Neural cell (in vitro differentiated cells): ENCODE measurements at regions not wholly inside any gene's neighbourhood (a gene's known extent, or its start where the extent isn't known, plus 50 kb on each side); places are given as distances from the start of the nearest gene placed in this dataset.

Experiments used
- H2AFZ ChIP-seq: fragments of 200-600, 300-800 bp; sonication (generic), shearing (Covaris generic); 2 replicates; pipeline ENCODE4 v1.6.0; 2014; ENCODE audit warnings: low read depth, mild to moderate bottlenecking, antibody characterized with exemption, low read length, moderate library complexity
- H3F3A ChIP-seq: fragments of 200-600 bp; shearing (Covaris generic); 2 replicates; pipeline ENCODE4 v1.6.1; 2016; ENCODE audit warnings: mild to moderate bottlenecking, moderate library complexity, mixed read lengths, antibody characterized with exemption, low read length; ENCODE audit not compliant: insufficient read depth, poor library complexity, severe bottlenecking
- H3K27ac ChIP-seq: fragments of 200-600, 300-800 bp; sonication (generic), shearing (Covaris generic); 2 replicates; pipeline ENCODE4 v1.5.1; 2014; ENCODE audit warnings: mild to moderate bottlenecking, low read length, moderate library complexity
- H3K27me3 ChIP-seq: fragments of 300-800, 200-600 bp; sonication (generic), shearing (Covaris generic); 2 replicates; pipeline ENCODE4 v1.6.0; 2014; ENCODE audit warnings: mild to moderate bottlenecking, low read depth, low read length, moderate library complexity; ENCODE audit not compliant: insufficient read depth
- H3K36me3 ChIP-seq: fragments of 300-800, 200-600 bp; sonication (generic), shearing (Covaris generic); 2 replicates; pipeline ENCODE4 v1.5.1; 2014; ENCODE audit warnings: mild to moderate bottlenecking, antibody characterized with exemption, low read length, moderate library complexity; ENCODE audit not compliant: insufficient read depth
- H3K4me2 ChIP-seq: fragments of 300-800, 200-600 bp; sonication (generic), shearing (Covaris generic); 2 replicates; pipeline ENCODE4 v1.6.0; 2014; ENCODE audit warnings: mild to moderate bottlenecking, low read length
- H3K4me3 ChIP-seq: fragments of 300-800, 200-600 bp; sonication (generic), shearing (Covaris generic); 2 replicates; pipeline ENCODE4 v1.5.1; 2014; ENCODE audit warnings: mild to moderate bottlenecking, low read length, moderate library complexity
- H3K79me2 ChIP-seq: fragments of 200-600 bp; shearing (Covaris generic); replicated peaks from 2 replicates; pipeline ENCODE4 v1.6.0; 2014; ENCODE audit warnings: mild to moderate bottlenecking, low read length, moderate library complexity; ENCODE audit not compliant: insufficient read depth
- H3K9ac ChIP-seq: fragments of 300-800, 200-600 bp; sonication (generic), shearing (Covaris generic); 2 replicates; pipeline ENCODE4 v1.6.1; 2016; ENCODE audit warnings: mild to moderate bottlenecking, low read length, mixed read lengths
- H3K9me2 ChIP-seq: fragments of 200-600 bp; shearing (Covaris generic); 2 replicates; pipeline ENCODE4 v1.6.1; 2016; ENCODE audit warnings: mild to moderate bottlenecking, low read length, mixed read lengths; ENCODE audit not compliant: insufficient read depth
- H3K9me3 ChIP-seq: fragments of 200-600, 300-800 bp; sonication (generic), shearing (Covaris generic); 2 replicates; pipeline ENCODE4 v1.6.1; 2016; ENCODE audit warnings: mild to moderate bottlenecking, mixed run types, low read length, moderate library complexity, mixed read lengths
- H4K20me1 ChIP-seq: fragments of 200-600 bp; shearing (Covaris generic); 2 replicates; pipeline ENCODE4 v1.6.1; 2016; ENCODE audit warnings: mild to moderate bottlenecking, mixed run types; ENCODE audit not compliant: insufficient read depth
- EP300 ChIP-seq: fragments of 450-650 bp; conservative IDR thresholded peaks from 2 replicates; pipeline ENCODE4 v1.6.1; 2014; ENCODE audit warnings: antibody characterized with exemption, mild to moderate bottlenecking, moderate library complexity; ENCODE audit not compliant: poor library complexity, severe bottlenecking
- EZH2 ChIP-seq: fragments of 200-600, 300-800 bp; shearing (Covaris generic), sonication (generic); IDR thresholded peaks from 2 replicates; pipeline ENCODE4 v1.6.1; 2014; ENCODE audit warnings: antibody characterized with exemption, low read length, borderline replicate concordance, mild to moderate bottlenecking; ENCODE audit not compliant: insufficient read depth, poor library complexity, severe bottlenecking
- MXI1 ChIP-seq: fragments of 450-650 bp; conservative IDR thresholded peaks from 2 replicates; pipeline ENCODE4 v1.6.1; 2014; ENCODE audit warnings: antibody characterized with exemption, mild to moderate bottlenecking; ENCODE audit not compliant: poor library complexity, severe bottlenecking
- POLR2AphosphoS5 ChIP-seq: IDR thresholded peaks from 2 replicates; pipeline ENCODE4 v1.6.1; 2012
- RAD21 ChIP-seq: fragments of 450-650 bp; conservative IDR thresholded peaks from 2 replicates; pipeline ENCODE4 v1.6.1; 2014; ENCODE audit warnings: antibody characterized with exemption, mild to moderate bottlenecking, moderate library complexity
- SMC3 ChIP-seq: fragments of 450-650 bp; conservative IDR thresholded peaks from 2 replicates; pipeline ENCODE4 v1.6.1; 2014; ENCODE audit warnings: antibody characterized with exemption, mild to moderate bottlenecking, moderate library complexity; ENCODE audit not compliant: poor library complexity
- TAF1 ChIP-seq: IDR thresholded peaks from 2 replicates; pipeline ENCODE4 v1.6.1; 2012; ENCODE audit warnings: low read depth
- TF ChIP-seq, protein P1 (sequence below): IDR thresholded peaks from 2 replicates; pipeline ENCODE4 v1.6.1; 2012; ENCODE audit warnings: borderline replicate concordance
- TF ChIP-seq, protein P2 (sequence below): fragments of 450-650 bp; IDR thresholded peaks from 2 replicates; pipeline ENCODE4 v1.5.1; 2014; ENCODE audit warnings: antibody characterized with exemption, mild to moderate bottlenecking, moderate library complexity; ENCODE audit not compliant: poor library complexity, severe bottlenecking

- TF ChIP-seq SMC3 = no peak
- TF ChIP-seq, protein P1, sequence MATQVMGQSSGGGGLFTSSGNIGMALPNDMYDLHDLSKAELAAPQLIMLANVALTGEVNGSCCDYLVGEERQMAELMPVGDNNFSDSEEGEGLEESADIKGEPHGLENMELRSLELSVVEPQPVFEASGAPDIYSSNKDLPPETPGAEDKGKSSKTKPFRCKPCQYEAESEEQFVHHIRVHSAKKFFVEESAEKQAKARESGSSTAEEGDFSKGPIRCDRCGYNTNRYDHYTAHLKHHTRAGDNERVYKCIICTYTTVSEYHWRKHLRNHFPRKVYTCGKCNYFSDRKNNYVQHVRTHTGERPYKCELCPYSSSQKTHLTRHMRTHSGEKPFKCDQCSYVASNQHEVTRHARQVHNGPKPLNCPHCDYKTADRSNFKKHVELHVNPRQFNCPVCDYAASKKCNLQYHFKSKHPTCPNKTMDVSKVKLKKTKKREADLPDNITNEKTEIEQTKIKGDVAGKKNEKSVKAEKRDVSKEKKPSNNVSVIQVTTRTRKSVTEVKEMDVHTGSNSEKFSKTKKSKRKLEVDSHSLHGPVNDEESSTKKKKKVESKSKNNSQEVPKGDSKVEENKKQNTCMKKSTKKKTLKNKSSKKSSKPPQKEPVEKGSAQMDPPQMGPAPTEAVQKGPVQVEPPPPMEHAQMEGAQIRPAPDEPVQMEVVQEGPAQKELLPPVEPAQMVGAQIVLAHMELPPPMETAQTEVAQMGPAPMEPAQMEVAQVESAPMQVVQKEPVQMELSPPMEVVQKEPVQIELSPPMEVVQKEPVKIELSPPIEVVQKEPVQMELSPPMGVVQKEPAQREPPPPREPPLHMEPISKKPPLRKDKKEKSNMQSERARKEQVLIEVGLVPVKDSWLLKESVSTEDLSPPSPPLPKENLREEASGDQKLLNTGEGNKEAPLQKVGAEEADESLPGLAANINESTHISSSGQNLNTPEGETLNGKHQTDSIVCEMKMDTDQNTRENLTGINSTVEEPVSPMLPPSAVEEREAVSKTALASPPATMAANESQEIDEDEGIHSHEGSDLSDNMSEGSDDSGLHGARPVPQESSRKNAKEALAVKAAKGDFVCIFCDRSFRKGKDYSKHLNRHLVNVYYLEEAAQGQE = no peak
- TF ChIP-seq EP300 = no peak
- no peak for TF ChIP-seq EZH2
- TF ChIP-seq TAF1 = no peak
- TF ChIP-seq, protein P2, sequence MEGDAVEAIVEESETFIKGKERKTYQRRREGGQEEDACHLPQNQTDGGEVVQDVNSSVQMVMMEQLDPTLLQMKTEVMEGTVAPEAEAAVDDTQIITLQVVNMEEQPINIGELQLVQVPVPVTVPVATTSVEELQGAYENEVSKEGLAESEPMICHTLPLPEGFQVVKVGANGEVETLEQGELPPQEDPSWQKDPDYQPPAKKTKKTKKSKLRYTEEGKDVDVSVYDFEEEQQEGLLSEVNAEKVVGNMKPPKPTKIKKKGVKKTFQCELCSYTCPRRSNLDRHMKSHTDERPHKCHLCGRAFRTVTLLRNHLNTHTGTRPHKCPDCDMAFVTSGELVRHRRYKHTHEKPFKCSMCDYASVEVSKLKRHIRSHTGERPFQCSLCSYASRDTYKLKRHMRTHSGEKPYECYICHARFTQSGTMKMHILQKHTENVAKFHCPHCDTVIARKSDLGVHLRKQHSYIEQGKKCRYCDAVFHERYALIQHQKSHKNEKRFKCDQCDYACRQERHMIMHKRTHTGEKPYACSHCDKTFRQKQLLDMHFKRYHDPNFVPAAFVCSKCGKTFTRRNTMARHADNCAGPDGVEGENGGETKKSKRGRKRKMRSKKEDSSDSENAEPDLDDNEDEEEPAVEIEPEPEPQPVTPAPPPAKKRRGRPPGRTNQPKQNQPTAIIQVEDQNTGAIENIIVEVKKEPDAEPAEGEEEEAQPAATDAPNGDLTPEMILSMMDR = no peak
- no peak for TF ChIP-seq RAD21
- TF ChIP-seq MXI1 = no peak
- TF ChIP-seq POLR2AphosphoS5 = no peak
- H3K9me3 ChIP-seq = no peaks in the 10 kb centered on the region
- H3K79me2 ChIP-seq = no peaks in the 10 kb centered on the region
- H3K27me3 ChIP-seq = no peaks in the 10 kb centered on the region
- no peak overlapping the region for H3K9ac ChIP-seq
- no peak overlapping the region for H2AFZ ChIP-seq
- no peak overlapping the region for H3K27ac ChIP-seq
- no peaks in the 10 kb centered on the region for H3K9me2 ChIP-seq
- H3K36me3 ChIP-seq = no peaks in the 10 kb centered on the region
- no peak overlapping the region for H3K4me3 ChIP-seq
- H3K4me2 ChIP-seq = no peak overlapping the region
- no peaks in the 10 kb centered on the region for H4K20me1 ChIP-seq
- no peaks in the 10 kb centered on the region for H3F3A ChIP-seq
These were observed 629.0 kb downstream of the NR2F2 start for GRCh38 chr15:96959501-96959900.

GRCh38 chr15:96960711-96961480 lies 630.4 kb downstream of the NR2F2 start:
- no peak overlapping the region for H3K9ac ChIP-seq
- no peak overlapping the region for H2AFZ ChIP-seq
- no peaks in the 10 kb centered on the region for H3K79me2 ChIP-seq
- H3K9me3 ChIP-seq = no peaks in the 10 kb centered on the region
- H3K4me2 ChIP-seq = no peak overlapping the region
- no peaks in the 10 kb centered on the region for H3K27me3 ChIP-seq
- H3K4me3 ChIP-seq = no peak overlapping the region
- TF ChIP-seq EZH2 (no peak), RAD21 (no peak), TAF1 (no peak), MXI1 (no peak), SMC3 (no peak), POLR2AphosphoS5 (no peak), EP300 (no peak)
- TF ChIP-seq, protein P1 = no peak
- TF ChIP-seq, protein P2 = no peak
- no peaks in the 10 kb centered on the region for H3F3A ChIP-seq
- no peaks in the 10 kb centered on the region for H3K9me2 ChIP-seq
- H3K27ac ChIP-seq = no peak overlapping the region
- no peaks in the 10 kb centered on the region for H3K36me3 ChIP-seq
- no peaks in the 10 kb centered on the region for H4K20me1 ChIP-seq
